GM21367 (cell line): ENCODE measurements at regions not wholly inside any gene's neighbourhood (a gene's known extent, or its start where the extent isn't known, plus 50 kb on each side); places are given as distances from the start of the nearest gene placed in this dataset.

Source experiments
- ATAC-seq: cut with Tn5 transposase; IDR thresholded peaks from one replicate; pipeline ENCODE4 v1.9.1; 2021; ENCODE audit not compliant: unreplicated experiment

GRCh38 chr2:176704282-176704858, 435.1 kb downstream of the MTX2 start:
- no peak for ATAC-seq

DNA sequence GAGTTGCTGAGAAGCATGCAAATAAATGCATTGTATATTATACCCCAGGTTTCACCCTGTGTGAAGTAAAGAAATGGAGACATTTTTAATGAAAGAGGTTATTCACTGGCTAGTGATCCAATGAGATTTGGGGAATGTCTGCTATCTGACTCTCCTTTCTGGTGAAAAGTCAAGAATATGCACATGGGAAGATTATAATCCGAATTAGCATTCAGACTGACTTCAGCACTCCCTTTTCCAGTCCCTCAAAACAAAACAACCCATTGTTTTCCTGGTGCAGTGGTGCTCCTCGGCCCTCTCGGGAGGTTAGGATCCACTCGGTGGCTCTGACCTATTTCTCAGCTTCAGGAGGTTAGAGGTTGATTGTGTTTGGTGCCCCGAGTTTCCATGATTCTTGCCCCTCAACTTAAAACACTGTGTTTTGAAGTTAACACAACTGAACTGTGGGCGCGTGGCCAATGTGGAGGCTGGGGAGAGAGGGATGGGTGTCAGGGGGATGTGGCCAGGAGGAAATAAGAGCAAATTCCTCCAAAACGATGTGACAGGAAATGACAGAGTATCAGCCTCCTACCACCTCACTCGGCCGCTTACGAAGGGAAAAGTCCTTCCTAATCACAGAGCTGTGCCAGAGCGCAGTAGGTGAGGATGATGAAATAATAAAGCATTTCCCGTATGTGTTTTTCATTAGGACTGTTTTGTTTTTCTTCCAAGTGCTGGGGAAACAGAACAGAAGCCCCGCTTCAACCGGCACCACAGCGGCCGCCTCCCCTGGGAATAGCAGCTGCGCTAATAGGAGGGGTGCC, 440.1 kb downstream of the MTX2 start:
- no peak for ATAC-seq

DNA sequence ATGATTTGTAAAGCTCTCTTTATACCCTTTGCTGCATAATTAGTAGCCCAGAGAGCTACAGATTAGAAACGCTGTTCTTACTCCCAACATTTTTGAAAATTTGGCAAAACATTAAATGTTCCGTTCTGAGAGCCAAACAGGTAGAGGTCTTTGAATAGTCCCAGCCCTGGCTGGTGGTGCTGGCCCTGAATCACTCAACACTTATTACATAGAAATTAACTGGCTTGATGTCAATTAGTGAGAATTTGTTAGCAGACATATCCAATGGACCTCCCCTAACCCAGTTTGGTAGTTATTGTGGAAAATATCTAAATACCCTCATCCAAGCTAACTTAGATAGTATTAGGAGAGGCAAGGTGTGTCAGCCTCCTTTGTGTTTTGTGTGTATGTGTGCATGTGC, 440.7 kb downstream of the MTX2 start:
- no peak for ATAC-seq

DNA sequence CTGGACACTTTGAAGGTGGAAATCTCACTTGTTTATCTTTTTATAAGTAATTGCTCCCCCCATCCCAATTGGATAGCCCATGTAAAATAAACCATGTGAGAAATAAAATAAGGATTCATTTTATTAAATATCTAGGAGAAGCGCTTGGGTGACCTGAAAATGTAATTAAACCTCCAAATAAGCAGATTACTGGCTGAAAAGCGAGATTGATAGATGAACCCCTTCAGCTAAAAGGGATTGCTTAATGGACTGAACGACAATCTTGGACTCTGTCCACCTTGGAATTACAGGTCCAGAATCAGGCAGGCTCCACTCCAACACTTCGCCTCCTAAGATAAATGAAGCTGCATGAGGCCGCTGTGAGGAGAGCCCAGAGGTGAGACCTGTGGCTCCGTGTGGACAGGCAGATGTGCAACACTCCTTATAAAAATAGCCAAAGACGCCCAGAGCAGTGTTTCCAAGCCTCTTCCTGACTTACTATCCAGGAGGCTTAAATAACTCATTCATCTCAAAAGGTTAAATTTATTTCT, 441.5 kb downstream of the MTX2 start:
- ATAC-seq = no peak

DNA sequence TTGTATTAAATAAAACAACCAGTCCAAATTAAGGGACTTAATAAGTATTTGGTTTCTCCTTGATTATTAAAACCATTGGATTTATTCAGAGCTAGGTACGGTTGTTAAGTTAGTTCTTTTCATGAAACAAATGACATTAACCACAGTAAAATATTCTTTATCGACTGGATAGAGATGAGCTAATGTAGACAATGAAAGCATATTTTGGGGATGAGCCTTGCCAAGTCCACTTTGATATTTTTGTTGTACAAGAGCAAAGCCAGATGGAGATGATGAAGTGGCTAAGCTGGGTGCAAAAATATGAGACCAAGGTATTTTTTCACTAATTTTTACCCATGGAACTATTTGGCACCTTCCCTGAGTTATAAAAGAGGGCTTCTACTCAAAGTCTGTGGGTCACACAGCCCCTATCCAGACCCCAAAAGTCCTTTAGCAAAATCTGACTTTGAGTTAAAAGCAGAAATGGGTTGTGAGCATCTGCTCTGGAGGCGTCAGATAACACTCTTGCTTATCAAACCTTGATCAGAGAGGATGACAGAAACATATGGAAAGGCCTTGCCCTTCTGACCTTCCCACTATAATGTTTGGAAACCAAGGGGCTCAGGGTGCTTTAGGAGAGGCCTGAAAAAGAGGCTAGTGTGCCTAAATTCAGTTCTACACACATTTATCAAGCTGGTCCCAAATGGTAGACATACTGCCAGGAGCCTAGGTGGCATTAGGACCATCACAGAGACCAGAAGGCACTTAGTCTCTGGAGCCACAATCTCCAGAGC, 456.8 kb downstream of the MTX2 start:
- no peak for ATAC-seq

- no peak for ATAC-seq
Measured at GRCh38 chr2:176727696-176728095, 458.5 kb downstream of the MTX2 start.

GRCh38 chr2:176729706-176730569, 460.7 kb downstream of the MTX2 start:
- ATAC-seq = no peak

DNA sequence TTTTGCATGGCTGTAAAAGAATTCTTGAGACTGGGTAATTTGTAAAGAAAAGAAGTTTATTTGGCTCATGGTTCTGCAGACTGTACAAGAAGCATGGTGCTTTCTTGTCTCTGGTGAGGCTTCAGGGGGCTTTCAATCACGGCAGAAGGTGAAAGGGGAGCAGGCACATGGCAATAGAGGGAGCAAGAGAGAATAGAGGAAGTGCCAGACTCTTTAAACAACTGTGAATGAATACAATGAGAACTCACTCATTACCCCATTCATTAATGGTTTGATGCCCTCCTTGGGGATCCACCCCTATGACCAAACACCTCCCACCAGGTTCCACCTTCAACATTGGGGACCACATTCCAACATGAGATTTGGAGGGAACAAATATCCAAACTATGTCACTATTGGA, 463.5 kb downstream of the MTX2 start:
- ATAC-seq = no peak

DNA sequence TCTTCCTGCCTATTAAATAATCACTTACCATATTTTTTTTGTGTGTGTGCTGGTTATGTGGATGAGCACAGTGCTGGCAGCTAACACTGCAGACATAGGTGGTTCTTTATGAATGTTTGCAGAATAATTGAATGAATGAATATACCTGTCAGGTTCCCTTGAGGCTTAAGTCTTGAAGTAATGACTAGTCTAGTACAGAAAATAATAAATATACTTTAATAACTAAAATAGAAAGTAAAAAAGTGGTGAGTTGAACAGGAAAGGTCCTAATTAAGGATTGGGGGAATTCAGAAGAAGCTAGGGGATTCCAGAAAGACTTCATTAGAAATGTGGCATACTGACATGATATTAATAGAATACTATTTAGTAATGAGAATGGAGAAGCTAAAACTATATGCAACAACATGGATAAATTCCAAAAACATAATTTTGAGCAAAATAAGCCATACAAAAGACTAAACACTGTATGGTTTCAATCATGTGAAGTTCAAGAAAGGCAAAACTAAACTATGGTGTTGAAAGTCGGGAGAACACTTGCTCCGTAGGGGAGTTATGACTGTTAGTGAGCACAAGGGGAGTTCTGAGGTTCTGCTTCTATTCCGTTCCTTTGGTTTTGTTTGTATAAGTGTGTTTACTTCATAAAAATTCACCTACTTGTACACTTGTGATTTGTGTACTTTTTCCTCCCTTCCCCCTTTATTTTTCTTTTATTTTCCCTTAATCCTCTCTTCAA, 464.6 kb downstream of the MTX2 start:
- ATAC-seq = no peak

- ATAC-seq = no peak
Measured at GRCh38 chr2:176734868-176735267, 465.6 kb downstream of the MTX2 start.

- no peak for ATAC-seq
Measured at GRCh38 chr2:176742271-176742670, 470.3 kb upstream of the HNRNPA3 start.

- no peak for ATAC-seq
Measured at GRCh38 chr2:176743671-176744070, 468.9 kb upstream of the HNRNPA3 start.

DNA sequence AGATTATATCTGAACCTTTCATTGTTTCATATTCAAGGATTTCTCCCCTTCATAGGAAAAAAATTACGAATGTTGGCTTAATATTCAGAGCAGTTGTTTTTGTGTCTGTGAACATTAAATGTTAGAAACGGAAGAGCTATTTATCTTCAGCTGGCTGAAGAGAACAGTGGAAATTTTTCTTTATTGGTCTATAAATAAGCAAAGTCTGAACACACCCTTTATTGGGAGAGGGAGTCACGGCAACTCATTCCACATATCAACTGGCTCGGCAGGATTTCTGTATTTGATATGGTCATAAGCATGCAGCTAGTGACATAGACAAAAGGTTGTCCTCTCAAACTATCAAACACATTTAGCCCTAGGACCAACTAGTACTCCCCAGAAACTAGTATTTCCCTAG, 468.4 kb upstream of the HNRNPA3 start:
- no peak for ATAC-seq

- peak; percentile 48 for ATAC-seq
Measured at GRCh38 chr2:176745543-176746200, 466.9 kb upstream of the HNRNPA3 start.

GRCh38 chr2:176746411-176746810, 466.2 kb upstream of the HNRNPA3 start:
- ATAC-seq = no peak

DNA sequence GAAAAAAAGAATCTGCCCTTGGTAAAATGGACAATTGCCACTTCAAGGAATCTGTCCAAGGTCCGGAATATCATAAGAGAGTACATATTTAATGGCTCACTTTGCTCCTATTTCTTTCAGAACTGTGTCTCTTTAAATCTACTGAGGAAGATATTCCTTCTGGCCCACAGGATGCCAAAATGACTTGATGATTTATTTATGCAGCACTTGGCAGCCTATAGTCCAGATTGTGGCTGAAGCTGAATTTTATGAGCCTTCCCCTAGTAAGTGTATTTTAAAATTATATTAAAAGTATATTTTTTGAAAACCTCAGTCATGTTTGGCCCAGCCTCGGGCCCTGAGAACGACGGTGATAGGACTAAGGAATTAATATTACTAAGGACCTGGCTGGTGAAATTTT, 465.1 kb upstream of the HNRNPA3 start:
- no peak for ATAC-seq

GRCh38 chr2:176747928-176748327, 464.7 kb upstream of the HNRNPA3 start:
- no peak for ATAC-seq

DNA sequence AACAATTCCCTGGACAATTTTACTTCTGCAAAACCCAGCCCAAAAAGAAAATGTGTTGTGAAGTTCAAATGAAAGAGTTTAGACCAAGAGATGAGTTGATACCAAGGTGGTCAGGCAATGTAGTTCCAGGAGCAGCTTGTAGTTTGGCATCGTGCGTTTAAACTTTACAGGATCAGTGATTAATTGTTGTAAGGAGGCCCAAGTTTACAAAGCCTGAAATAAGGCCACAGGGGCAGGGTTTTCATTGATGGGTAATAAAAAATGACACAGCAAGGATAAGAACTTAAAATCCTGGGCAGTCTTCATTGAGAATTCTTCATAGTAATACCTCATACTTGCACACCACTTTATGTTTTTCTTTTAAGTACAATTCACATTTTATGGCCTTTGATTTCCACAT, 463.9 kb upstream of the HNRNPA3 start:
- ATAC-seq = no peak

DNA sequence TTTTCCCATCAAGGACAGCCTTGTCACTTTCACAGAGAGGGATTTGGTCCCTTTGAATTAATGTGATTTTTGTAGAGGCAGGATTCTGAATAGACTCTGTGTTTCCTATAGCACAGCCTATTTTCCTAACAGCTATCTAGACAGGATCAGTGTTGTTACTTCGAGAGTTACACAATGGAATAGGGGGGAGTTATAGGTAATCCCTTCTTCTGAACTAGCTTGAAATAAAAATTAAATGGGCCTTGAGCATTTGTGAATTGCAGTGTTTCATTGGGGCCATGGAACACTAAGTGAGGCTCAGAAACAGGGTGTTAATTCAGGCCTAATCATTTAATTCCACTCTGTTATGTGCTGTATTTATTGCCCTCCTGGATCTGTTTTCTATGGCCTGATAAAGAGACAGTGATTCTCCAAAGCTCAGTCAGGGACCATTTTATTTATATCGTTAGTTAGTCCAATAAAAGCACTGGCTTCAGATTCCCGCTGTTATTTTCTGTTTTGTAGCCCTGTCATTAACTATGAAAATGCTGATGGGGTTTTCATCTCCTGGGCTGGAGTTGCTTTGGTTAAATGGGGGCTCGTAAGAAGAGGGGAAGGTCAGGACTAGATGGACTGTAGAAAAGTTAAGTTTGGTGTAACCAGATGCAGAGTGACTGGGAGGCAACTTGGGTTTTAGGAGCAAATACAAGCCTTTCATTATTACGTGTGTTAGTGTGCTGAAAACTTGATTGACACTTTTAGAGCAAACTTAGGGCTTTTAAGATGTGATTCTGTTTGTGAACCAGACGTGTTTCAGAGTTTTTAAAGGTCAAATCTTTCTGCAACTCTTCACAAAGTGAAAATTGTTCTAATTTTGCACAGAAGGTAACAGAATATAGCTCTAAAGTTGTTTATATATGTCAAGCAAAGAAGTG, 461.0 kb upstream of the HNRNPA3 start:
- ATAC-seq = no peak
